HEK293 (cell line): ENCODE measurements at regions not wholly inside any gene's neighbourhood (a gene's known extent, or its start where the extent isn't known, plus 50 kb on each side); places are given as distances from the start of the nearest gene placed in this dataset.

Source experiments
- BCL11A ChIP-seq: fragments of 450-650 bp; formaldehyde crosslinking; IDR thresholded peaks from 2 replicates; pipeline ENCODE4 v1.5.1; 2016; ENCODE audit warnings: low read depth, missing biosample characterization, missing genetic modification characterization
- CTCF ChIP-seq: fragments of 450-650 bp; formaldehyde crosslinking; IDR thresholded peaks from 2 replicates; pipeline ENCODE4 v1.5.1; 2016; ENCODE audit warnings: missing biosample characterization, missing genetic modification characterization
- MZF1 ChIP-seq: fragments of 450-650 bp; formaldehyde crosslinking; IDR thresholded peaks from 2 replicates; pipeline ENCODE4 v1.5.1; 2017; ENCODE audit warnings: missing biosample characterization, missing genetic modification characterization, borderline replicate concordance
- ZBTB48 ChIP-seq: fragments of 450-650 bp; formaldehyde crosslinking; IDR thresholded peaks from 2 replicates; pipeline ENCODE4 v1.5.1; 2016; ENCODE audit warnings: missing biosample characterization, missing genetic modification characterization
- ZSCAN18 ChIP-seq: fragments of 450-650 bp; formaldehyde crosslinking; IDR thresholded peaks from 2 replicates; pipeline ENCODE4 v1.5.1; 2016; ENCODE audit warnings: missing biosample characterization, missing genetic modification characterization

- TF ChIP-seq CTCF (no peak), MZF1 (tag by site-specific recombination) (no peak), BCL11A (tag by site-specific recombination) (no peak), ZSCAN18 (tag by site-specific recombination) (no peak), ZBTB48 (tag by site-specific recombination) (no peak)
These were observed 71.3 kb upstream of the DYNLT3 start for GRCh38 chrX:37918703-37919102.
